IMR-90 (cell line): ENCODE measurements at regions not wholly inside any gene's neighbourhood (a gene's known extent, or its start where the extent isn't known, plus 50 kb on each side); places are given as distances from the start of the nearest gene placed in this dataset.

Experiments
- ATAC-seq: fragments of 200-7000 bp; cut with Tn5 transposase; 2 replicates; pipeline ENCODE4 v1.9.1; 2020; ENCODE audit warnings: low read depth, mild to moderate bottlenecking, moderate library complexity
- BruUV-seq: library from RNA; stranded (reverse); fragments of 400-500 nt; replicated peaks from 2 replicates; lab custom pipeline; 2021; lab: Mats Ljungman, UMichigan
- CTCF ChIA-PET: fragments of 300-600 bp; formaldehyde crosslinking; extraction: SDS; loops from one replicate; lab custom pipeline; 2021; ENCODE audit warnings: antibody characterized with exemption; lab: Yijun Ruan, JAX
- POLR2A ChIA-PET: fragments of 300-600 bp; sonication (Branson Sonifier 250); formaldehyde crosslinking; loops from one replicate; lab custom pipeline; 2022; ENCODE audit warnings: antibody characterized with exemption; ENCODE audit not compliant: unreplicated experiment; lab: Charles Lee
- DNase-seq: peaks from one replicate; pipeline ENCODE4 v3.0.0; 2013
- H2AFZ ChIP-seq: replicated peaks from 2 replicates; pipeline ENCODE3; 2013; ENCODE audit warnings: low read length, mild to moderate bottlenecking; ENCODE audit not compliant: poor library complexity
- H2AK5ac ChIP-seq: 2 replicates; pipeline ENCODE4 v1.6.1; 2013; ENCODE audit warnings: low read depth, low read length, inconsistent platforms
- H2AK9ac ChIP-seq: replicated peaks from 2 replicates; pipeline ENCODE3; 2013; ENCODE audit warnings: mild to moderate bottlenecking, low read depth, low read length, moderate library complexity; ENCODE audit not compliant: poor library complexity
- H2BK120ac ChIP-seq: 2 replicates; pipeline ENCODE4 v1.6.1; 2013; ENCODE audit warnings: low read depth, low read length, inconsistent platforms
- H2BK15ac ChIP-seq: 3 replicates; pipeline ENCODE4 v1.6.1; 2013; ENCODE audit warnings: low read depth, low read length, inconsistent platforms
- H2BK20ac ChIP-seq: 2 replicates; pipeline ENCODE4 v1.6.1; 2013; ENCODE audit warnings: low read depth, mild to moderate bottlenecking, inconsistent platforms, low read length, moderate library complexity
- H2BK5ac ChIP-seq: 2 replicates; pipeline ENCODE4 v1.6.1; 2013; ENCODE audit warnings: mild to moderate bottlenecking, low read depth, low read length, inconsistent platforms; ENCODE audit not compliant: poor library complexity, severe bottlenecking
- H3K14ac ChIP-seq: replicated peaks from 2 replicates; pipeline ENCODE4 v1.6.1; 2013; ENCODE audit warnings: low read depth, low read length, inconsistent platforms
- H3K18ac ChIP-seq: 2 replicates; pipeline ENCODE4 v1.6.1; 2013; ENCODE audit warnings: low read depth, low read length, control low read depth
- H3K23ac ChIP-seq: 2 replicates; pipeline ENCODE4 v1.6.1; 2013; ENCODE audit warnings: low read depth, low read length, inconsistent platforms
- H3K27ac ChIP-seq: 2 replicates; pipeline ENCODE4 v1.5.1; 2013; ENCODE audit warnings: mild to moderate bottlenecking, control low read depth, low read length; ENCODE audit not compliant: insufficient read depth
- H3K27me3 ChIP-seq: 2 replicates; pipeline ENCODE4 v1.6.1; 2013; ENCODE audit warnings: low read length; ENCODE audit not compliant: control insufficient read depth, insufficient read depth
- H3K36me3 ChIP-seq: 2 replicates; pipeline ENCODE4 v1.6.1; 2013; ENCODE audit warnings: low read length, mixed read lengths; ENCODE audit not compliant: control insufficient read depth, insufficient read depth
- H3K4ac ChIP-seq: 2 replicates; pipeline ENCODE4 v1.6.1; 2013; ENCODE audit warnings: low read depth, low read length, inconsistent platforms
- H3K4me1 ChIP-seq: 2 replicates; pipeline ENCODE4 v1.6.1; 2013; ENCODE audit warnings: low read length, mixed read lengths; ENCODE audit not compliant: control insufficient read depth, insufficient read depth
- H3K4me2 ChIP-seq: 2 replicates; pipeline ENCODE4 v1.6.1; 2013; ENCODE audit warnings: low read depth, mild to moderate bottlenecking, control low read depth, low read length, moderate library complexity
- H3K4me3 ChIP-seq: 2 replicates; pipeline ENCODE4 v1.5.1; 2013; ENCODE audit warnings: low read depth, mild to moderate bottlenecking, control low read depth, low read length, moderate library complexity; ENCODE audit not compliant: insufficient read depth
- H3K56ac ChIP-seq: 2 replicates; pipeline ENCODE4 v1.6.1; 2013; ENCODE audit warnings: low read length, inconsistent platforms; ENCODE audit not compliant: insufficient read depth; ENCODE audit errors: extremely low read depth
- H3K79me1 ChIP-seq, 2 experiments: 2 replicates each; pipeline ENCODE4 v1.6.1; 2013; ENCODE audit warnings: low read length in 2 of 2, inconsistent platforms in 1 of 2, low read depth in 1 of 2
- H3K9ac ChIP-seq: 2 replicates; pipeline ENCODE4 v1.6.1; 2013; ENCODE audit warnings: low read depth, low read length, control low read depth
- H3K9me1 ChIP-seq: 2 replicates; pipeline ENCODE4 v1.6.1; 2013; ENCODE audit warnings: low read length, inconsistent platforms; ENCODE audit not compliant: insufficient read depth
- H3K9me3 ChIP-seq: 2 replicates; pipeline ENCODE4 v1.6.1; 2013; ENCODE audit warnings: low read length; ENCODE audit not compliant: control insufficient read depth, insufficient read depth
- H4K20me1 ChIP-seq: 2 replicates; pipeline ENCODE4 v1.6.1; 2013; ENCODE audit warnings: low read length, inconsistent platforms; ENCODE audit not compliant: insufficient read depth
- H4K5ac ChIP-seq: 2 replicates; pipeline ENCODE4 v1.6.1; 2013; ENCODE audit warnings: mild to moderate bottlenecking, low read depth, low read length, control low read depth
- H4K8ac ChIP-seq, 2 experiments: 2 replicates each; pipeline ENCODE4 v1.6.1; 2013; ENCODE audit warnings: low read depth in 2 of 2, low read length in 2 of 2, control low read depth in 1 of 2, inconsistent platforms in 1 of 2
- H4K91ac ChIP-seq: 2 replicates; pipeline ENCODE4 v1.6.1; 2013; ENCODE audit warnings: low read depth, low read length, inconsistent platforms; ENCODE audit not compliant: insufficient read depth
- BHLHE40 ChIP-seq: fragments of 150-350 bp; IDR thresholded peaks from 2 replicates; pipeline ENCODE4 v1.6.1; 2016; ENCODE audit warnings: mild to moderate bottlenecking, low read depth, low read length
- CEBPB ChIP-seq: IDR thresholded peaks from 2 replicates; pipeline ENCODE4 v1.6.1; 2012; ENCODE audit warnings: low read depth, low read length, improper control_type of control experiment
- CHD1 ChIP-seq: IDR thresholded peaks from 2 replicates; pipeline ENCODE4 v1.6.1; 2012; ENCODE audit warnings: low read depth, low read length, improper control_type of control experiment
- MAFK ChIP-seq: IDR thresholded peaks from 2 replicates; pipeline ENCODE4 v1.6.1; 2012; ENCODE audit warnings: low read depth, low read length, improper control_type of control experiment
- MAZ ChIP-seq: IDR thresholded peaks from 2 replicates; pipeline ENCODE4 v1.6.1; 2012; ENCODE audit warnings: low read depth, mild to moderate bottlenecking, low read length, improper control_type of control experiment, moderate library complexity, borderline replicate concordance
- MXI1 ChIP-seq: IDR thresholded peaks from 2 replicates; pipeline ENCODE4 v1.6.1; 2012; ENCODE audit warnings: low read depth, mild to moderate bottlenecking, low read length, moderate library complexity, borderline replicate concordance
- NFE2L2 ChIP-seq: fragments of 150-350 bp; IDR thresholded peaks from 2 replicates; pipeline ENCODE4 v1.6.1; 2016; ENCODE audit warnings: low read depth, mild to moderate bottlenecking, low read length
- POLR2A ChIP-seq: IDR thresholded peaks from 2 replicates; pipeline ENCODE4 v1.6.1; 2012; ENCODE audit warnings: mild to moderate bottlenecking, low read depth, low read length
- RAD21 ChIP-seq: IDR thresholded peaks from 2 replicates; pipeline ENCODE4 v1.6.1; 2012; ENCODE audit warnings: low read length, improper control_type of control experiment
- RCOR1 ChIP-seq: IDR thresholded peaks from 2 replicates; pipeline ENCODE4 v1.6.1; 2012; ENCODE audit warnings: mild to moderate bottlenecking, low read length, improper control_type of control experiment; ENCODE audit not compliant: insufficient replicate concordance
- RFX5 ChIP-seq: IDR thresholded peaks from 2 replicates; pipeline ENCODE4 v1.8.0; 2012; ENCODE audit warnings: low read depth, mild to moderate bottlenecking, low read length, moderate library complexity
- SMC3 ChIP-seq: fragments of 150-350 bp; IDR thresholded peaks from 2 replicates; pipeline ENCODE4 v1.6.1; 2016; ENCODE audit warnings: low read depth, mild to moderate bottlenecking, antibody characterized with exemption, low read length, moderate library complexity
- WGBS, 2 experiments: methylation state at CpG; one replicate each; pipeline versions ENCODE4 v1.1.5 to v1.1.7; 2013; ENCODE audit warnings: missing lambda C conversion rate in 2 of 2; ENCODE audit not compliant: insufficient read length in 1 of 2; ENCODE audit errors: extremely low coverage in 2 of 2; 5-methylcytosine and 5-hydroxymethylcytosine counted together
- dilution Hi-C: fragments of 300-500 bp; cut with HindIII; formaldehyde crosslinking; loops from one replicate; pipeline ENCODE4 v1.14.3; 2018; ENCODE audit warnings: low sequenced_read_pairs; ENCODE audit not compliant: unreplicated experiment
- in situ Hi-C: fragments of 300-500 bp; cut with MboI; formaldehyde crosslinking; loops from 3 replicates; pipeline ENCODE4 v1.14.3; 2019; ENCODE audit warnings: low sequenced_read_pairs, inconsistent platforms, mixed read lengths
- intact Hi-C: fragments of 100-400 bp; cut with micrococcal nuclease; formaldehyde crosslinking; loops from 2 replicates; pipeline ENCODE4 v1.10.0; 2022
- TF ChIP-seq, protein P1 (sequence below): fragments of 150-350 bp; IDR thresholded peaks from 2 replicates; pipeline ENCODE4 v1.6.1; 2017; ENCODE audit warnings: mild to moderate bottlenecking, antibody characterized with exemption, low read length, low read depth
- TF ChIP-seq, protein P2 (sequence below): fragments of 150-350 bp; IDR thresholded peaks from 2 replicates; pipeline ENCODE4 v1.6.1; 2016; ENCODE audit warnings: low read depth, mild to moderate bottlenecking, low read length, moderate library complexity, borderline replicate concordance
- TF ChIP-seq, protein P3 (sequence below): conservative IDR thresholded peaks from 2 replicates; pipeline ENCODE4 v1.5.1; 2012; ENCODE audit warnings: mild to moderate bottlenecking, low read depth, low read length, improper control_type of control experiment

DNA sequence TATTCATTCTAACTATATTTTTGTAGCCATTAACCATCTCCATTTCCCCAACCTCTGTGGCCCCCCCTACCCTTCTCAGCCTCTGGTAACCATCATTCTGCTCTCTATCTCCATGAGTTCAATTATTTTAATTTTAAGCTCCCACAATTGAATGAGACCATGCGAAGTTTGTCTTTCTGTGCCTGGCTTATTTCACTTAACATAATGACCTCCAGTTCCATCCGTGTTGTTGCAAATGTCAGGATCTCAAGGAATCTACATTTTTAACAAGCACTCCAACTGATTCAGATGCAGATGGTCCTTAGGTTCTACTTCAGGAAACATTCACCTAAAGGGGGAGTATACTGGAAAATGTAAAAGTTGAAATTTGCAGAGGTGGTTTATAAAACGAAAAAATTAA, 60.2 kb upstream of the PTPN12 start:
- Histone ChIP-seq H2AFZ (no peak overlapping the region), H3K27ac (no peak overlapping the region), H4K8ac (no peak overlapping the region), H4K91ac (no peak overlapping the region), H2AK5ac (no peak overlapping the region), H3K27me3 (no peaks in the 10 kb centered on the region), H3K79me1 (no peaks in the 10 kb centered on the region), H3K56ac (no peak overlapping the region), H3K36me3 (no peaks in the 10 kb centered on the region), H2AK9ac (no peak overlapping the region), H3K9me1 (no peaks in the 10 kb centered on the region), H3K4me1 (0 out of 2 replicates have a peak, but pooled peaks cover 2% of the 10 kb centered on the region), H3K4me2 (no peak overlapping the region), H3K9me3 (no peaks in the 10 kb centered on the region), H2BK20ac (no peak overlapping the region), H4K5ac (no peak overlapping the region), H2BK15ac (no peak overlapping the region), H3K14ac (no peak overlapping the region), H3K4ac (no peak overlapping the region), H3K9ac (no peak overlapping the region), H3K18ac (no peak overlapping the region), H2BK5ac (no peak overlapping the region), H3K4me3 (no peak overlapping the region), H4K20me1 (no peaks in the 10 kb centered on the region), H3K23ac (no peak overlapping the region), H2BK120ac (no peak overlapping the region)
- intact Hi-C loops: no loop called here
- in situ Hi-C loops: no loop called here
- no TSS peak for BruUV-seq
- TF ChIP-seq NFE2L2 (no peak), MAFK (no peak), MAZ (no peak), SMC3 (no peak), POLR2A (no peak), RFX5 (no peak), CHD1 (no peak), MXI1 (no peak), RCOR1 (no peak), BHLHE40 (no peak), CEBPB (no peak), RAD21 (no peak)
- TF ChIP-seq, protein P1, sequence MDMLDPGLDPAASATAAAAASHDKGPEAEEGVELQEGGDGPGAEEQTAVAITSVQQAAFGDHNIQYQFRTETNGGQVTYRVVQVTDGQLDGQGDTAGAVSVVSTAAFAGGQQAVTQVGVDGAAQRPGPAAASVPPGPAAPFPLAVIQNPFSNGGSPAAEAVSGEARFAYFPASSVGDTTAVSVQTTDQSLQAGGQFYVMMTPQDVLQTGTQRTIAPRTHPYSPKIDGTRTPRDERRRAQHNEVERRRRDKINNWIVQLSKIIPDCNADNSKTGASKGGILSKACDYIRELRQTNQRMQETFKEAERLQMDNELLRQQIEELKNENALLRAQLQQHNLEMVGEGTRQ: no peak
- TF ChIP-seq, protein P2, sequence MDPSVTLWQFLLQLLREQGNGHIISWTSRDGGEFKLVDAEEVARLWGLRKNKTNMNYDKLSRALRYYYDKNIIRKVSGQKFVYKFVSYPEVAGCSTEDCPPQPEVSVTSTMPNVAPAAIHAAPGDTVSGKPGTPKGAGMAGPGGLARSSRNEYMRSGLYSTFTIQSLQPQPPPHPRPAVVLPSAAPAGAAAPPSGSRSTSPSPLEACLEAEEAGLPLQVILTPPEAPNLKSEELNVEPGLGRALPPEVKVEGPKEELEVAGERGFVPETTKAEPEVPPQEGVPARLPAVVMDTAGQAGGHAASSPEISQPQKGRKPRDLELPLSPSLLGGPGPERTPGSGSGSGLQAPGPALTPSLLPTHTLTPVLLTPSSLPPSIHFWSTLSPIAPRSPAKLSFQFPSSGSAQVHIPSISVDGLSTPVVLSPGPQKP: no peak
- TF ChIP-seq, protein P3, sequence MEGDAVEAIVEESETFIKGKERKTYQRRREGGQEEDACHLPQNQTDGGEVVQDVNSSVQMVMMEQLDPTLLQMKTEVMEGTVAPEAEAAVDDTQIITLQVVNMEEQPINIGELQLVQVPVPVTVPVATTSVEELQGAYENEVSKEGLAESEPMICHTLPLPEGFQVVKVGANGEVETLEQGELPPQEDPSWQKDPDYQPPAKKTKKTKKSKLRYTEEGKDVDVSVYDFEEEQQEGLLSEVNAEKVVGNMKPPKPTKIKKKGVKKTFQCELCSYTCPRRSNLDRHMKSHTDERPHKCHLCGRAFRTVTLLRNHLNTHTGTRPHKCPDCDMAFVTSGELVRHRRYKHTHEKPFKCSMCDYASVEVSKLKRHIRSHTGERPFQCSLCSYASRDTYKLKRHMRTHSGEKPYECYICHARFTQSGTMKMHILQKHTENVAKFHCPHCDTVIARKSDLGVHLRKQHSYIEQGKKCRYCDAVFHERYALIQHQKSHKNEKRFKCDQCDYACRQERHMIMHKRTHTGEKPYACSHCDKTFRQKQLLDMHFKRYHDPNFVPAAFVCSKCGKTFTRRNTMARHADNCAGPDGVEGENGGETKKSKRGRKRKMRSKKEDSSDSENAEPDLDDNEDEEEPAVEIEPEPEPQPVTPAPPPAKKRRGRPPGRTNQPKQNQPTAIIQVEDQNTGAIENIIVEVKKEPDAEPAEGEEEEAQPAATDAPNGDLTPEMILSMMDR: no peak
- ChIA-PET CTCF (no interaction called here), POLR2A (no interaction called here)
- DNase-seq (no peak), ATAC-seq (no peak)
- dilution Hi-C loops: no loop called here
- WGBS, 2 experiments: 88% methylated on average over 1 of the region's 3 CpGs; no CpG with 5 or more reads in 1 of the 2 experiments
